ENCODE measurements at regions not wholly inside any gene's neighbourhood (a gene's known extent, or its start where the extent isn't known, plus 50 kb on each side); places are given as distances from the start of the nearest gene placed in this dataset.

DNA sequence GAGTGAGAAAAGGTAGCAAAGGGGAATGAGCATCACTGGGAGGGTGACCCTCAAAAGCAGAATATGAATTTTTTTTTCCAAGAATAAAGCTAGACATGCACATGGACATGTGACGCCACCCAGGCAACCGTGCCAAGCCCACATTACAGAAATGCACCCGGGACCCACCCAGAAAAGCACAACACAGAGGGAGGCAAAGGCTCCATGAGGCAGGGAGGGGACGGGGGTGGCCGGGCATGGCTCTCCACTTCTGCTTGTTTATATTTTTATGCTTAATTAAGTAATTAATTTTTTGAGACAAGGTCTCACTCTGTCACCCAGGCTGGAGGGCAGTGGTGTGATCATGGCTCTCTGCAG, 1524.3 kb downstream of the BRD1 start:
- DNase-seq (ENCODE audit: low spot score) (no peak), ATAC-seq (no peak), FAIRE-seq (no peak)
- H2AFZ ChIP-seq (ENCODE audit: low read length): no peak overlapping the region
- POLR2A ChIA-PET: no interaction called here
- in situ Hi-C loops (cut with HindIII; ENCODE audit: extremely low pct_ligation_motif_present, low pct_unique_long_range_greater_than_20kb): no loop called here
- no peak overlapping the region for H3K9ac ChIP-seq (ENCODE audit: insufficient read depth, low read depth, low read length)
- H3K9me3 ChIP-seq (ENCODE audit: low read length): no peaks in the 10 kb centered on the region
- no peaks in the 10 kb centered on the region for H4K20me1 ChIP-seq (ENCODE audit: insufficient read depth, low read length)
- no peak overlapping the region for H3K27ac ChIP-seq (ENCODE audit: extremely low read length, insufficient read depth, low read length)
- H3K36me3 ChIP-seq (replicated peaks in 1 of 2; ENCODE audit: control insufficient read depth in 1 of 2, insufficient read depth in 2 of 2, low read length in 2 of 2): no peaks in the 10 kb centered on the region
- BruUV-seq (replicated peaks): no TSS peak
- no peak overlapping the region for H3K4me3 ChIP-seq (replicated peaks in 1 of 3; ENCODE audit: insufficient read depth in 1 of 3, low read depth in 2 of 3, low read length in 3 of 3)
- WGBS (ENCODE audit: low lambda C conversion rate): 3% methylated on average over 5 of the region's 5 CpGs
- intact Hi-C loops (cut with micrococcal nuclease; ENCODE audit: unreplicated experiment): no loop called here
- no peaks in the 10 kb centered on the region for H3K4me1 ChIP-seq (ENCODE audit: insufficient read depth, low read length)
- no peak for TF ChIP-seq NR2F1 (CRISPR knock-in tag; IDR thresholded peaks at IDR 0.05)
- H3K79me2 ChIP-seq (ENCODE audit: insufficient read depth, low read length): no peaks in the 10 kb centered on the region
- CTCF ChIA-PET (ENCODE audit: low intra/inter-chr PET ratio, low total read pairs): no interaction called here
- peaks cover 8 to 80% of the 10 kb centered on the region in 2 experiments for H3K27me3 ChIP-seq (ENCODE audit: control insufficient read depth in 1 of 2, insufficient read depth in 2 of 2, low read length in 2 of 2)
- no peak overlapping the region for H3K4me2 ChIP-seq (ENCODE audit: low read depth, low read length)

DNA sequence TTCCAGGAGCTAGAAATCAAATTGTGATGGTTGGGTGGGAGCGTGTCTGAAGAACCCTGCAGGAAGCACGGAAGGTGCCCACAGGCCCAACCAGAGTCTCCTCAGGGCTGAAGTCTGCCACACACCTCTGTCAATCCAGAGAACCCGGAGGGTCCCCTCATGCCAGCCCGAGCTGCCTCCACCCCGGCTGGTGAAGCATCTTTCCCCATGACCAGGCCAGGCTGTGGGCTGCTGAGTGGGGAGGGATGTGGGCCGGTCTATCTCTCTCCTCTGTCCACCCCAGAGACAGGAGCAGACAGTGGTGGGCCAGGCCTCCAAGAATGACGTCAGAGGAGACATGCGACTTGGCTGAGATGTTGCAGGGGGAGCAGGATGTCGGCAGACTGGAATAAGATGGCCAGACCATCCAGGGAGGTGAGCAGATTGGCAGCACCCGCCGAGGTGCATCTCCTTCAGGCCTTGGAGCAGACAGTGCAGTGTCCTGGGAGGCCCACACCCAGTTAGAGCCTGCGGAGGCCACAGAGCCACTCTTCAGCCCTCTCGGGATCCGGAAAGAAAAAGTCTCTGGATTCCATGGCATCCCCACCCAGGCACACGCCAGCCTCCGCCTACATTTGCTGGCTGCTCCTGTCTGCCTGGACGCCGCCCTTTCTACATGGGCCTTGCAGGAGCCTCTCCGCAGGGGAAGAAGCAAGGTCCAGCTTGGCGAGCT, 1524.9 kb downstream of the BRD1 start:
- no peak for ATAC-seq
- ChIA-PET POLR2A (no interaction called here), CTCF (ENCODE audit: low intra/inter-chr PET ratio, low total read pairs) (no interaction called here)
- Histone ChIP-seq H3K4me3 (replicated peaks in 1 of 3; ENCODE audit: insufficient read depth in 1 of 3, low read depth in 2 of 3, low read length in 3 of 3) (no peak overlapping the region), H3K4me2 (ENCODE audit: low read depth, low read length) (no peak overlapping the region), H3K9me3 (ENCODE audit: low read length) (no peaks in the 10 kb centered on the region), H3K27ac (ENCODE audit: extremely low read length, insufficient read depth, low read length) (no peak overlapping the region), H3K9ac (ENCODE audit: insufficient read depth, low read depth, low read length) (no peak overlapping the region), H3K4me1 (ENCODE audit: insufficient read depth, low read length) (no peaks in the 10 kb centered on the region), H3K79me2 (ENCODE audit: insufficient read depth, low read length) (no peaks in the 10 kb centered on the region), H3K36me3 (replicated peaks in 1 of 2; ENCODE audit: control insufficient read depth in 1 of 2, insufficient read depth in 2 of 2, low read length in 2 of 2) (no peaks in the 10 kb centered on the region), H4K20me1 (ENCODE audit: insufficient read depth, low read length) (no peaks in the 10 kb centered on the region), H3K27me3 (ENCODE audit: control insufficient read depth in 1 of 2, insufficient read depth in 2 of 2, low read length in 2 of 2) (peaks cover 8 to 75% of the 10 kb centered on the region in 2 experiments), H2AFZ (ENCODE audit: low read length) (no peak overlapping the region)
- in situ Hi-C loops (cut with HindIII; ENCODE audit: extremely low pct_ligation_motif_present, low pct_unique_long_range_greater_than_20kb): no loop called here
- intact Hi-C loops (cut with micrococcal nuclease; ENCODE audit: unreplicated experiment): no loop called here
- BruUV-seq (replicated peaks): no TSS peak
- 10% methylated on average over 12 of the region's 20 CpGs for WGBS (ENCODE audit: low lambda C conversion rate)
- peak; percentile 91 for TF ChIP-seq CREB1 (IDR thresholded peaks at IDR 0.05)
- no peak for TF ChIP-seq CREB1 (CRISPR knock-in tag; IDR thresholded peaks at IDR 0.05)
- TF ChIP-seq ATF7 (IDR thresholded peaks at IDR 0.05): peak; percentile 91
- TF ChIP-seq ATF7 (CRISPR knock-in tag; IDR thresholded peaks at IDR 0.05): no peak
- no peak for TF ChIP-seq ELF1 (CRISPR knock-in tag; IDR thresholded peaks at IDR 0.05)
- TF ChIP-seq WIZ (CRISPR knock-in tag; IDR thresholded peaks at IDR 0.05): no peak
- DNase-seq (ENCODE audit: low spot score): no peak
- no peak for FAIRE-seq

All from HepG2 (cell line).